Gastroesophageal sphincter (tissue), 3 donors: ENCODE measurements at regions not wholly inside any gene's neighbourhood (a gene's known extent, or its start where the extent isn't known, plus 50 kb on each side); places are given as distances from the start of the nearest gene placed in this dataset.

Experiments
- EP300 ChIP-seq: sonication (generic); formaldehyde crosslinking; IDR thresholded peaks from one replicate; pipeline ENCODE4 v1.6.1; 2017; ENCODE audit warnings: antibody characterized with exemption, mild to moderate bottlenecking
- POLR2A ChIP-seq, 2 donors: fragments of 450-650 bp; IDR thresholded peaks; one replicate each; pipeline ENCODE4 v1.6.1; 2017; ENCODE audit warnings: antibody characterized with exemption in 2 of 2, mild to moderate bottlenecking in 2 of 2, moderate library complexity in 1 of 2
- POLR2AphosphoS5 ChIP-seq: sonication (generic); formaldehyde crosslinking; IDR thresholded peaks from one replicate; pipeline ENCODE4 v1.6.1; 2017; ENCODE audit warnings: antibody characterized with exemption
- TF ChIP-seq, protein P1 (sequence below), 4 experiments: fragments of 200-600 bp in 2 of 4; fragments of 450-650 bp in 2 of 4; sonication (generic) in 1 of 4; IDR thresholded peaks; one replicate each; pipeline ENCODE4 v1.5.1; 2017 to 2019; ENCODE audit warnings: antibody characterized with exemption in 4 of 4, mild to moderate bottlenecking in 2 of 4, moderate library complexity in 2 of 4

DNA sequence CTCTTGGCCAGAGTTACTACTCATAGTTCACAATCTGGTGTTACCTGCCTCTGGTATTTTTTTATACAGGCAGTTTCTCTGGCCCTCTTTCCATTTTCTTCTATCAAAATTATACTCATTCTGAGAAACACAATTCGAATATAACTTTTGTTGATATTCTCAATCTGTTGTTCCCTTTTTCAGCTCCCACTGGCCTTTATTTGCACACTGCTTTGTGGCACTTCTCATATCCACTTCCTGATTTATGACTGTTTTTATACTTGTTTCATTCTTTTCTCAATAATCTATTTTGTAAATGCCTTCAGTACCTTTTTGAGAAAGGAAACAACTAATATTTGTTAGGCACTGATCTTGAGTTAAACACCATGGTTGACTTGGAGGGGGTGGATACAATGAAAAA, 93.8 kb upstream of the HDAC9 start:
- TF ChIP-seq, protein P1, sequence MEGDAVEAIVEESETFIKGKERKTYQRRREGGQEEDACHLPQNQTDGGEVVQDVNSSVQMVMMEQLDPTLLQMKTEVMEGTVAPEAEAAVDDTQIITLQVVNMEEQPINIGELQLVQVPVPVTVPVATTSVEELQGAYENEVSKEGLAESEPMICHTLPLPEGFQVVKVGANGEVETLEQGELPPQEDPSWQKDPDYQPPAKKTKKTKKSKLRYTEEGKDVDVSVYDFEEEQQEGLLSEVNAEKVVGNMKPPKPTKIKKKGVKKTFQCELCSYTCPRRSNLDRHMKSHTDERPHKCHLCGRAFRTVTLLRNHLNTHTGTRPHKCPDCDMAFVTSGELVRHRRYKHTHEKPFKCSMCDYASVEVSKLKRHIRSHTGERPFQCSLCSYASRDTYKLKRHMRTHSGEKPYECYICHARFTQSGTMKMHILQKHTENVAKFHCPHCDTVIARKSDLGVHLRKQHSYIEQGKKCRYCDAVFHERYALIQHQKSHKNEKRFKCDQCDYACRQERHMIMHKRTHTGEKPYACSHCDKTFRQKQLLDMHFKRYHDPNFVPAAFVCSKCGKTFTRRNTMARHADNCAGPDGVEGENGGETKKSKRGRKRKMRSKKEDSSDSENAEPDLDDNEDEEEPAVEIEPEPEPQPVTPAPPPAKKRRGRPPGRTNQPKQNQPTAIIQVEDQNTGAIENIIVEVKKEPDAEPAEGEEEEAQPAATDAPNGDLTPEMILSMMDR (IDR thresholded peaks at IDR 0.05), result no peak
- TF ChIP-seq POLR2A (IDR thresholded peaks at IDR 0.05) (no peak), POLR2AphosphoS5 (no peak), EP300 (no peak)
